Glutamatergic neuron (in vitro differentiated cells): ENCODE measurements at regions not wholly inside any gene's neighbourhood (a gene's known extent, or its start where the extent isn't known, plus 50 kb on each side); places are given as distances from the start of the nearest gene placed in this dataset.

ENCODE experiments used
- DNase-seq: peaks from one replicate; pipeline ENCODE4 v3.0.0; 2022
- H3K27ac Mint-ChIP-seq: one replicate; pipeline ENCODE4 v1.8.0; 2020; ENCODE audit warnings: mild to moderate bottlenecking, mixed read lengths, inconsistent platforms; ENCODE audit not compliant: unreplicated experiment
- H3K27me3 Mint-ChIP-seq: one replicate; pipeline ENCODE4 v1.8.0; 2020; ENCODE audit warnings: mild to moderate bottlenecking, moderate library complexity, mixed read lengths, inconsistent platforms; ENCODE audit not compliant: unreplicated experiment
- H3K36me3 Mint-ChIP-seq: one replicate; pipeline ENCODE4 v1.8.0; 2020; ENCODE audit warnings: mild to moderate bottlenecking, mixed read lengths, inconsistent platforms; ENCODE audit not compliant: unreplicated experiment
- H3K4me1 Mint-ChIP-seq: one replicate; pipeline ENCODE4 v1.8.0; 2020; ENCODE audit warnings: mild to moderate bottlenecking, low read depth, mixed read lengths, inconsistent platforms; ENCODE audit not compliant: unreplicated experiment
- H3K4me3 Mint-ChIP-seq: one replicate; pipeline ENCODE4 v1.8.0; 2020; ENCODE audit warnings: mild to moderate bottlenecking, mixed read lengths, inconsistent platforms; ENCODE audit not compliant: unreplicated experiment
- H3K9me3 Mint-ChIP-seq: one replicate; pipeline ENCODE4 v1.8.0; 2020; ENCODE audit warnings: mild to moderate bottlenecking, moderate library complexity, mixed read lengths, inconsistent platforms; ENCODE audit not compliant: unreplicated experiment
- CTCF ChIP-seq: fragments of 200-600 bp; sonication (generic); IDR thresholded peaks from one replicate; pipeline ENCODE4 v1.5.0; 2021; ENCODE audit not compliant: partially characterized antibody, unreplicated experiment

GRCh38 chr22:47419239-47419638 is 656.8 kb downstream of the TBC1D22A start:
- Mint-ChIP-seq H3K36me3 (peaks cover 24% of the 10 kb centered on the region), H3K4me1 (no peaks in the 10 kb centered on the region), H3K27ac (no peak overlapping the region), H3K27me3 (peaks cover 6% of the 10 kb centered on the region), H3K9me3 (peaks cover 21% of the 10 kb centered on the region), H3K4me3 (no peak overlapping the region)
- TF ChIP-seq CTCF: no peak
- no peak for DNase-seq

- Mint-ChIP-seq H3K27ac (no peak overlapping the region), H3K4me3 (no peak overlapping the region), H3K4me1 (no peaks in the 10 kb centered on the region), H3K9me3 (peaks cover 17% of the 10 kb centered on the region), H3K27me3 (peaks cover 3% of the 10 kb centered on the region), H3K36me3 (peaks cover 14% of the 10 kb centered on the region)
- no peak for DNase-seq
- TF ChIP-seq CTCF: no peak
Measured at GRCh38 chr22:47417699-47418098, 655.2 kb downstream of the TBC1D22A start.

GRCh38 chr22:47411006-47411405 is 648.6 kb downstream of the TBC1D22A start:
- no peak for DNase-seq
- H3K4me3 Mint-ChIP-seq: no peak overlapping the region
- H3K4me1 Mint-ChIP-seq: no peaks in the 10 kb centered on the region
- H3K36me3 Mint-ChIP-seq: peaks cover 26% of the 10 kb centered on the region
- H3K27ac Mint-ChIP-seq: no peak overlapping the region
- TF ChIP-seq CTCF: no peak
- peaks cover 4% of the 10 kb centered on the region for H3K27me3 Mint-ChIP-seq
- H3K9me3 Mint-ChIP-seq: peaks cover 24% of the 10 kb centered on the region

- Mint-ChIP-seq H3K27me3 (peaks cover 4% of the 10 kb centered on the region), H3K27ac (no peak overlapping the region), H3K4me3 (no peak overlapping the region), H3K4me1 (no peaks in the 10 kb centered on the region), H3K36me3 (peaks cover 29% of the 10 kb centered on the region), H3K9me3 (peaks cover 24% of the 10 kb centered on the region)
- TF ChIP-seq CTCF: no peak
- no peak for DNase-seq
Measured at GRCh38 chr22:47409539-47410275, 647.3 kb downstream of the TBC1D22A start.

- no peak for DNase-seq
- peaks cover 29% of the 10 kb centered on the region for H3K36me3 Mint-ChIP-seq
- H3K4me3 Mint-ChIP-seq: no peak overlapping the region
- H3K4me1 Mint-ChIP-seq: no peaks in the 10 kb centered on the region
- peaks cover 25% of the 10 kb centered on the region for H3K9me3 Mint-ChIP-seq
- H3K27ac Mint-ChIP-seq: no peak overlapping the region
- TF ChIP-seq CTCF: no peak
- peaks cover 4% of the 10 kb centered on the region for H3K27me3 Mint-ChIP-seq
Measured at GRCh38 chr22:47408409-47408808, 646.0 kb downstream of the TBC1D22A start.
